ENCODE measurements at regions not wholly inside any gene's neighbourhood (a gene's known extent, or its start where the extent isn't known, plus 50 kb on each side); places are given as distances from the start of the nearest gene placed in this dataset.
A peak's percentile ranks its signal among the peaks of the same experiment; 100 is the strongest.
"Not testable (repeated sequence)": the region's sequence is repeated elsewhere in the genome, so short reads cannot be mapped to it uniquely, and the experiment has no call there.

DNA sequence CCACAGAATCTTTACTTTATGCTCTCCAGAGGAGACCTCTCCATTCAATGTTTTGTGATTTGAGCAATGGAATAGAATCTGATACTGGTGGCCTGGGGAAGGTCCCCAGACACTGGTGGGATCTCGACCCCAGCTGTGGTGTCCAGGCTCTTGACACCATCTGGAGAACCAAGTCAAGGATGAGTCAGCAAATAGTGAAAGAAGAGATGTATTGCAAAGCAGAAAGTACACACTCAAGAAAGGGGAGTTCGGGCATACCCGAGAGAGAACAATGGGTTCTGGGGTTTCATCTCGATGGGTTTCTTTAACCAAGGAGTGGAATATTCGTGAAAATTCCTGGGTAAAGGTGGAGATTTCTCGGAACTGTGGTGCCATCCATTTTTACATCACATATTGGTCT lies 146.3 kb upstream of the NOTCH2NLA start:
- H3K9me3 ChIP-seq (ENCODE audit: insufficient read depth, low read depth); H3K4me1 ChIP-seq (replicated peaks; ENCODE audit: insufficient read depth); H3K36me3 ChIP-seq (ENCODE audit: low read depth); H3K4me3 ChIP-seq; POLR2A ChIA-PET (ENCODE audit: unreplicated experiment); CTCF ChIA-PET; H3K27ac ChIP-seq; H2AFZ ChIP-seq; H3K9me2 ChIP-seq (ENCODE audit: insufficient read depth); DNase-seq; H3K79me2 ChIP-seq (ENCODE audit: low read depth); intact Hi-C loops (cut with micrococcal nuclease; ENCODE audit: unreplicated experiment); BruUV-seq (replicated peaks); H3K27me3 ChIP-seq (ENCODE audit: insufficient read depth, low read depth); H4K20me1 ChIP-seq (ENCODE audit: insufficient read depth): not testable (repeated sequence)
- Histone ChIP-seq H3K4me2 (peak overlapping the region; percentile 69; the same call in 1 of the 2 replicates), H3F3A (ENCODE audit: insufficient read depth, low read depth) (peaks cover 18% of the 10 kb centered on the region)

- CTCF ChIA-PET; POLR2A ChIA-PET (ENCODE audit: unreplicated experiment); H4K20me1 ChIP-seq (ENCODE audit: insufficient read depth); H3K79me2 ChIP-seq (ENCODE audit: low read depth); H3K36me3 ChIP-seq (ENCODE audit: low read depth); H3K4me1 ChIP-seq (replicated peaks; ENCODE audit: insufficient read depth); H3K27me3 ChIP-seq (ENCODE audit: insufficient read depth, low read depth); H3K9me3 ChIP-seq (ENCODE audit: insufficient read depth, low read depth); H3K9me2 ChIP-seq (ENCODE audit: insufficient read depth); H3F3A ChIP-seq (ENCODE audit: insufficient read depth, low read depth); intact Hi-C loops (cut with micrococcal nuclease; ENCODE audit: unreplicated experiment): not testable (repeated sequence)
- DNase-seq, result peak; percentile 64 to 68
- Histone ChIP-seq H3K4me3 (peak overlapping the region; percentile 45; the same call in 1 of the 2 replicates), H3K4me2 (peak overlapping the region; percentile 67), H2AFZ (peak overlapping the region; percentile 75; the same call in 1 of the 2 replicates), H3K27ac (0 out of 2 replicates have a peak overlapping the region, but pooled peaks have one; percentile 5)
- BruUV-seq (replicated peaks), result TSS peak; percentile 99
Observed at GRCh38 chr1:146369940-146370339, 141.1 kb upstream of the NOTCH2NLA start.

GRCh38 chr1:146355373-146355772 lies 126.6 kb upstream of the NOTCH2NLA start:
- H3K4me3 ChIP-seq; H3K9me3 ChIP-seq (ENCODE audit: insufficient read depth, low read depth); H3K4me1 ChIP-seq (replicated peaks; ENCODE audit: insufficient read depth); H2AFZ ChIP-seq; intact Hi-C loops (cut with micrococcal nuclease; ENCODE audit: unreplicated experiment); CTCF ChIA-PET; H4K20me1 ChIP-seq (ENCODE audit: insufficient read depth); H3K27ac ChIP-seq; H3K27me3 ChIP-seq (ENCODE audit: insufficient read depth, low read depth); H3F3A ChIP-seq (ENCODE audit: insufficient read depth, low read depth); H3K9me2 ChIP-seq (ENCODE audit: insufficient read depth); H3K4me2 ChIP-seq; BruUV-seq (replicated peaks); H3K79me2 ChIP-seq (ENCODE audit: low read depth); POLR2A ChIA-PET (ENCODE audit: unreplicated experiment); DNase-seq; H3K36me3 ChIP-seq (ENCODE audit: low read depth): not testable (repeated sequence)

GRCh38 chr1:146326863-146327262 lies 98.0 kb upstream of the NOTCH2NLA start:
- intact Hi-C loops (cut with micrococcal nuclease; ENCODE audit: unreplicated experiment); H3K9me2 ChIP-seq (ENCODE audit: insufficient read depth); H3F3A ChIP-seq (ENCODE audit: insufficient read depth, low read depth); H4K20me1 ChIP-seq (ENCODE audit: insufficient read depth); H3K4me3 ChIP-seq; POLR2A ChIA-PET (ENCODE audit: unreplicated experiment); H3K27me3 ChIP-seq (ENCODE audit: insufficient read depth, low read depth); DNase-seq; H3K27ac ChIP-seq; H2AFZ ChIP-seq; H3K36me3 ChIP-seq (ENCODE audit: low read depth); H3K9me3 ChIP-seq (ENCODE audit: insufficient read depth, low read depth); BruUV-seq (replicated peaks); H3K79me2 ChIP-seq (ENCODE audit: low read depth); H3K4me1 ChIP-seq (replicated peaks; ENCODE audit: insufficient read depth); H3K4me2 ChIP-seq; CTCF ChIA-PET: not testable (repeated sequence)

- DNase-seq; POLR2A ChIA-PET (ENCODE audit: unreplicated experiment); H3K36me3 ChIP-seq (ENCODE audit: low read depth); H3K9me2 ChIP-seq (ENCODE audit: insufficient read depth); intact Hi-C loops (cut with micrococcal nuclease; ENCODE audit: unreplicated experiment); CTCF ChIA-PET; H3K4me3 ChIP-seq; H3F3A ChIP-seq (ENCODE audit: insufficient read depth, low read depth); H3K27ac ChIP-seq; H3K79me2 ChIP-seq (ENCODE audit: low read depth); H3K4me2 ChIP-seq; H4K20me1 ChIP-seq (ENCODE audit: insufficient read depth); H3K9me3 ChIP-seq (ENCODE audit: insufficient read depth, low read depth); H2AFZ ChIP-seq; BruUV-seq (replicated peaks); H3K4me1 ChIP-seq (replicated peaks; ENCODE audit: insufficient read depth); H3K27me3 ChIP-seq (ENCODE audit: insufficient read depth, low read depth): not testable (repeated sequence)
Observed at GRCh38 chr1:146324463-146324862, 95.6 kb upstream of the NOTCH2NLA start.

DNA sequence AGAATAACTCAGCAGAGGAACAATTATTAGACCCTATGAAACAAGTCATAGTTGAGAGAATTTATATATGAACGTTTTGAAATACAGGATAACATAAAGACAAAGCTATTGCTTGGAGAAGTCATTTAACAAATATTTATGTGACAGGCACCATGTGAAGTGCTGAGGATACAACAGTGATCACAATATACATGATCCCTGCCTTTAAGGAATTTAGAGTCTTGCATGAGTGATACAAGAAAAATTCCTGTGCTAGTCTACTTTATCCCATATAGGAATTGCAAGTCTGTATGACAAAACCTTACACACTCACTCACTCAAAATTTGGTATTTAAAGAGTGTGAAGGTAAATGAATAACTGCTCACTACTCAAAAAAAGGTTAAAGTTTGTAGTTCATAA lies 94.5 kb upstream of the NOTCH2NLA start:
- H3K4me3 ChIP-seq; H3K9me2 ChIP-seq (ENCODE audit: insufficient read depth); intact Hi-C loops (cut with micrococcal nuclease; ENCODE audit: unreplicated experiment); H3K9me3 ChIP-seq (ENCODE audit: insufficient read depth, low read depth); H3F3A ChIP-seq (ENCODE audit: insufficient read depth, low read depth); POLR2A ChIA-PET (ENCODE audit: unreplicated experiment); H3K36me3 ChIP-seq (ENCODE audit: low read depth); H3K79me2 ChIP-seq (ENCODE audit: low read depth); H4K20me1 ChIP-seq (ENCODE audit: insufficient read depth); H3K27me3 ChIP-seq (ENCODE audit: insufficient read depth, low read depth); DNase-seq; H3K27ac ChIP-seq; H2AFZ ChIP-seq; H3K4me1 ChIP-seq (replicated peaks; ENCODE audit: insufficient read depth); H3K4me2 ChIP-seq; CTCF ChIA-PET; BruUV-seq (replicated peaks): not testable (repeated sequence)

DNA sequence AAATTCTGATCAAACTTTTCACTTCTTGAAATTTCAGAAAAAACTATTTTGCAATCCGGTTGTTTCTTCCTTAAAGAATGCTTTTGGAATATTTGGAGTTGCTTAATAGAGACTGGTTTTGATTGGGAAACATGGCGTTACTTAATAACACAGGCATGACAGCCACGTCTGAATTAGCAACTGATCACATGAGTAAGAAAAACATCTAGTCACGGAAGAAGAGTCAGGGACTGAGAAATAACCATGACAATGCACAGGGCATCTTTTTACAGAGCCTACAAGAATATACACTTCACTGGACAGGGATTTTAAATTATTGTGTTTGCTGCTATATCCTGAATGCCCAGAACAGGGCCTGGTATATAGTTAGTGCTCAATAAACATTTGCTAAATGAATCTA lies 94.1 kb upstream of the NOTCH2NLA start:
- H3K9me3 ChIP-seq (ENCODE audit: insufficient read depth, low read depth); H3K36me3 ChIP-seq (ENCODE audit: low read depth); H3F3A ChIP-seq (ENCODE audit: insufficient read depth, low read depth); H4K20me1 ChIP-seq (ENCODE audit: insufficient read depth); H3K79me2 ChIP-seq (ENCODE audit: low read depth); H2AFZ ChIP-seq; BruUV-seq (replicated peaks); H3K4me2 ChIP-seq; H3K4me3 ChIP-seq; H3K4me1 ChIP-seq (replicated peaks; ENCODE audit: insufficient read depth); POLR2A ChIA-PET (ENCODE audit: unreplicated experiment); H3K27me3 ChIP-seq (ENCODE audit: insufficient read depth, low read depth); DNase-seq; CTCF ChIA-PET; H3K9me2 ChIP-seq (ENCODE audit: insufficient read depth); H3K27ac ChIP-seq; intact Hi-C loops (cut with micrococcal nuclease; ENCODE audit: unreplicated experiment): not testable (repeated sequence)

DNA sequence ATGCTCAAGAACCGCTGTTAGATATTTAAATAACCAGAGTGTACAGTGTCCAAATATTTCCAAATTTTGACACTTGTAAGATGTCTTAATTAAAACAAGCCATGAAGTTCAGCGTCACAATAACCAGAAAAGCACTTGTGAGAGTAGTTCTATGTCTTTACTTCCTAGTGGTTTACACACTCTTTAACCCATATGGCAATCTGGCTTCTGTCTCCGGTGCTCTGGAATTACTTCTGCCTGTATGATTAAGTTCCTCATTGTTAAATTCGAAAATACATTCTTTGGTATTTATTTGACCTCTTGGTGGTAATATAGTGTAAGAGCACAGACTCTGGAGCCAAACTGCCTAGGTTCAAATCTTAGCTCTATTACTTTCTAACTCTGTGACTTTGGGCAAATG lies 89.9 kb upstream of the NOTCH2NLA start:
- CTCF ChIA-PET; H3K27me3 ChIP-seq (ENCODE audit: insufficient read depth, low read depth): not testable (repeated sequence)

More for the DNA sequence above, 89.9 kb upstream of the NOTCH2NLA start:
- H4K20me1 ChIP-seq (ENCODE audit: insufficient read depth); H3F3A ChIP-seq (ENCODE audit: insufficient read depth, low read depth); H3K4me1 ChIP-seq (replicated peaks; ENCODE audit: insufficient read depth); H3K4me2 ChIP-seq; DNase-seq; BruUV-seq (replicated peaks); H3K79me2 ChIP-seq (ENCODE audit: low read depth); H3K4me3 ChIP-seq; H3K9me3 ChIP-seq (ENCODE audit: insufficient read depth, low read depth); intact Hi-C loops (cut with micrococcal nuclease; ENCODE audit: unreplicated experiment); POLR2A ChIA-PET (ENCODE audit: unreplicated experiment); H3K27ac ChIP-seq; H2AFZ ChIP-seq; H3K9me2 ChIP-seq (ENCODE audit: insufficient read depth); H3K36me3 ChIP-seq (ENCODE audit: low read depth): not testable (repeated sequence)
